GM12875 (cell line): ENCODE measurements at regions not wholly inside any gene's neighbourhood (a gene's known extent, or its start where the extent isn't known, plus 50 kb on each side); places are given as distances from the start of the nearest gene placed in this dataset.

Experiments
- H3K4me3 ChIP-seq: one replicate; pipeline ENCODE4 v1.5.1; 2011; ENCODE audit warnings: low read depth, low read length, control low read depth
- CTCF ChIP-seq: IDR thresholded peaks from 2 replicates; pipeline ENCODE4 v1.5.1; 2011; ENCODE audit warnings: low read depth, mild to moderate bottlenecking, control low read depth, inconsistent platforms, low read length, moderate library complexity, borderline replicate concordance; ENCODE audit not compliant: insufficient read depth

- no peak overlapping the region for H3K4me3 ChIP-seq
- TF ChIP-seq CTCF: no peak
Observed at GRCh38 chr5:2936413-2936812, 184.9 kb upstream of the IRX2 start.

GRCh38 chr5:2929779-2930178 lies 178.3 kb upstream of the IRX2 start:
- no peak overlapping the region for H3K4me3 ChIP-seq
- no peak for TF ChIP-seq CTCF

- H3K4me3 ChIP-seq: no peak overlapping the region
- TF ChIP-seq CTCF: no peak
Observed at GRCh38 chr5:2921651-2922050, 170.2 kb upstream of the IRX2 start.

- H3K4me3 ChIP-seq: no peak overlapping the region
- TF ChIP-seq CTCF: no peak
Observed at GRCh38 chr5:2921176-2921575, 169.7 kb upstream of the IRX2 start.

GRCh38 chr5:2920312-2920711 lies 168.8 kb upstream of the IRX2 start:
- TF ChIP-seq CTCF: no peak
- no peak overlapping the region for H3K4me3 ChIP-seq

- no peak for TF ChIP-seq CTCF
- no peak overlapping the region for H3K4me3 ChIP-seq
Observed at GRCh38 chr5:2919310-2920018, 168.0 kb upstream of the IRX2 start.

- no peak for TF ChIP-seq CTCF
- H3K4me3 ChIP-seq: no peak overlapping the region
Observed at GRCh38 chr5:2917524-2917923, 166.0 kb upstream of the IRX2 start.
